GM23338 (cell line): ENCODE measurements at regions not wholly inside any gene's neighbourhood (a gene's known extent, or its start where the extent isn't known, plus 50 kb on each side); places are given as distances from the start of the nearest gene placed in this dataset.

Experiments
- ATAC-seq: fragments of 200-7000 bp; cut with Tn5 transposase; 3 replicates; pipeline ENCODE4 v1.9.1; 2020
- DNase-seq: peaks from one replicate; pipeline ENCODE4 v3.0.0-alpha.2; 2015; ENCODE audit warnings: low spot score
- H2AFZ ChIP-seq: fragments of 200-600 bp; sonication (generic); 2 replicates; pipeline ENCODE4 v1.8.0; 2016; ENCODE audit warnings: antibody characterized with exemption, mild to moderate bottlenecking, moderate library complexity
- H3F3A ChIP-seq: fragments of 200-600 bp; sonication (generic); replicated peaks from 2 replicates; pipeline ENCODE4 v1.8.0; 2017; ENCODE audit warnings: antibody characterized with exemption, mixed run types, low read depth
- H3K27ac ChIP-seq: fragments of 200-600 bp; sonication (generic); 2 replicates; pipeline ENCODE4 v1.6.1; 2016; ENCODE audit warnings: low read depth
- H3K27me3 ChIP-seq: fragments of 200-600 bp; sonication (generic); 2 replicates; pipeline ENCODE4 v1.8.0; 2016; ENCODE audit warnings: mild to moderate bottlenecking, mixed run types, moderate library complexity; ENCODE audit not compliant: insufficient read depth
- H3K36me3 ChIP-seq: fragments of 200-600 bp; sonication (generic); 2 replicates; pipeline ENCODE4 v1.8.0; 2016; ENCODE audit warnings: mild to moderate bottlenecking; ENCODE audit not compliant: insufficient read depth
- H3K4me1 ChIP-seq: fragments of 200-600 bp; sonication (generic); 2 replicates; pipeline ENCODE4 v1.8.0; 2016; ENCODE audit warnings: mild to moderate bottlenecking, moderate library complexity; ENCODE audit not compliant: insufficient read depth
- H3K4me2 ChIP-seq: fragments of 200-600 bp; sonication (generic); 2 replicates; pipeline ENCODE4 v1.7.1; 2017; ENCODE audit warnings: mixed run types
- H3K4me3 ChIP-seq: fragments of 200-600 bp; sonication (generic); 2 replicates; pipeline ENCODE4 v1.6.1; 2016; ENCODE audit warnings: mixed run types
- H3K79me2 ChIP-seq: fragments of 200-600 bp; sonication (generic); replicated peaks from 2 replicates; pipeline ENCODE4 v1.8.0; 2017; ENCODE audit warnings: mild to moderate bottlenecking; ENCODE audit not compliant: insufficient read depth
- H3K9me2 ChIP-seq: fragments of 200-600 bp; sonication (generic); 2 replicates; pipeline ENCODE4 v1.8.0; 2017; ENCODE audit not compliant: insufficient read depth
- H4K20me1 ChIP-seq: fragments of 200-600 bp; sonication (generic); replicated peaks from 2 replicates; pipeline ENCODE4 v1.8.0; 2017; ENCODE audit warnings: mild to moderate bottlenecking; ENCODE audit not compliant: insufficient read depth
- H3K27ac Mint-ChIP-seq: 2 replicates; pipeline ENCODE4 v1.8.0; 2020; ENCODE audit warnings: inconsistent platforms, mild to moderate bottlenecking, moderate library complexity, mixed read lengths
- H3K27me3 Mint-ChIP-seq: 3 replicates; pipeline ENCODE4 v1.8.0; 2022; ENCODE audit warnings: low read depth, mild to moderate bottlenecking, moderate library complexity, mixed read lengths, inconsistent platforms; ENCODE audit not compliant: insufficient read depth, poor library complexity
- H3K36me3 Mint-ChIP-seq: 3 replicates; pipeline ENCODE4 v1.8.0; 2021; ENCODE audit warnings: low read depth, mild to moderate bottlenecking, inconsistent platforms, moderate library complexity, mixed read lengths
- H3K4me1 Mint-ChIP-seq: 3 replicates; pipeline ENCODE4 v1.8.0; 2020; ENCODE audit warnings: mild to moderate bottlenecking, inconsistent platforms, mixed read lengths
- H3K4me3 Mint-ChIP-seq: 3 replicates; pipeline ENCODE4 v1.8.0; 2021; ENCODE audit warnings: moderate library complexity, mild to moderate bottlenecking, inconsistent platforms, mixed read lengths
- H3K9me3 Mint-ChIP-seq: 3 replicates; pipeline ENCODE4 v1.8.0; 2020; ENCODE audit warnings: moderate library complexity, mild to moderate bottlenecking, inconsistent platforms, mixed read lengths
- ETS1 ChIP-seq: IDR thresholded peaks from 2 replicates; pipeline ENCODE4 v1.6.1; 2016; ENCODE audit warnings: antibody characterized with exemption
- EZH2phosphoT487 ChIP-seq: fragments of 200-600 bp; sonication (generic); IDR thresholded peaks from one replicate; pipeline ENCODE4 v1.8.1; 2018; ENCODE audit warnings: antibody characterized with exemption; ENCODE audit not compliant: unreplicated experiment
- JUNB ChIP-seq: IDR thresholded peaks from one replicate; pipeline ENCODE4 v1.6.1; 2016; ENCODE audit warnings: antibody characterized with exemption; ENCODE audit not compliant: unreplicated experiment
- NANOG ChIP-seq: IDR thresholded peaks from 2 replicates; pipeline ENCODE4 v1.6.1; 2016; ENCODE audit warnings: antibody characterized with exemption, borderline replicate concordance
- REST ChIP-seq: IDR thresholded peaks from one replicate; pipeline ENCODE4 v1.6.1; 2018; ENCODE audit warnings: antibody characterized with exemption; ENCODE audit not compliant: unreplicated experiment
- STAT1 ChIP-seq: IDR thresholded peaks from one replicate; pipeline ENCODE4 v1.6.1; 2016; ENCODE audit warnings: antibody characterized with exemption; ENCODE audit not compliant: unreplicated experiment
- ZNF462 ChIP-seq: fragments of 250-450 bp; sonication (Bioruptor Pico); IDR thresholded peaks from 2 replicates; pipeline ENCODE4 v1.5.0; 2020; ENCODE audit warnings: mild to moderate bottlenecking, moderate library complexity
- TF ChIP-seq, protein P1 (sequence below), 2 experiments: fragments of 200-600 bp in 1 of 2; sonication (generic) in 1 of 2; conservative IDR thresholded peaks; 2 replicates each; pipeline versions ENCODE4 v1.5.1 to v1.6.1; 2016 to 2017; ENCODE audit warnings: antibody characterized with exemption in 2 of 2, low read depth in 2 of 2, mild to moderate bottlenecking in 2 of 2, moderate library complexity in 1 of 2

- no peak overlapping the region for H3K27ac ChIP-seq
- H3K36me3 ChIP-seq, result no peaks in the 10 kb centered on the region
- H3K4me1 ChIP-seq, result peaks cover 58% of the 10 kb centered on the region
- H3K4me3 Mint-ChIP-seq, result no peak overlapping the region
- ATAC-seq (peak; percentile 61), DNase-seq (peak; percentile 19)
- H3K36me3 Mint-ChIP-seq, result peaks cover 9% of the 10 kb centered on the region; the same call in 2 of the 3 replicates
- no peak overlapping the region for H2AFZ ChIP-seq
- no peaks in the 10 kb centered on the region for H3K9me2 ChIP-seq
- H3K27me3 ChIP-seq, result no peaks in the 10 kb centered on the region
- H3K27me3 Mint-ChIP-seq, result no peaks in the 10 kb centered on the region
- H3K4me3 ChIP-seq, result no peak overlapping the region
- no peaks in the 10 kb centered on the region for H3F3A ChIP-seq
- H3K4me1 Mint-ChIP-seq, result peaks cover 4% of the 10 kb centered on the region; the same call in 2 of the 3 replicates
- no peak for TF ChIP-seq REST
- TF ChIP-seq NANOG, result no peak
- TF ChIP-seq EZH2phosphoT487, result no peak
- TF ChIP-seq, protein P1, sequence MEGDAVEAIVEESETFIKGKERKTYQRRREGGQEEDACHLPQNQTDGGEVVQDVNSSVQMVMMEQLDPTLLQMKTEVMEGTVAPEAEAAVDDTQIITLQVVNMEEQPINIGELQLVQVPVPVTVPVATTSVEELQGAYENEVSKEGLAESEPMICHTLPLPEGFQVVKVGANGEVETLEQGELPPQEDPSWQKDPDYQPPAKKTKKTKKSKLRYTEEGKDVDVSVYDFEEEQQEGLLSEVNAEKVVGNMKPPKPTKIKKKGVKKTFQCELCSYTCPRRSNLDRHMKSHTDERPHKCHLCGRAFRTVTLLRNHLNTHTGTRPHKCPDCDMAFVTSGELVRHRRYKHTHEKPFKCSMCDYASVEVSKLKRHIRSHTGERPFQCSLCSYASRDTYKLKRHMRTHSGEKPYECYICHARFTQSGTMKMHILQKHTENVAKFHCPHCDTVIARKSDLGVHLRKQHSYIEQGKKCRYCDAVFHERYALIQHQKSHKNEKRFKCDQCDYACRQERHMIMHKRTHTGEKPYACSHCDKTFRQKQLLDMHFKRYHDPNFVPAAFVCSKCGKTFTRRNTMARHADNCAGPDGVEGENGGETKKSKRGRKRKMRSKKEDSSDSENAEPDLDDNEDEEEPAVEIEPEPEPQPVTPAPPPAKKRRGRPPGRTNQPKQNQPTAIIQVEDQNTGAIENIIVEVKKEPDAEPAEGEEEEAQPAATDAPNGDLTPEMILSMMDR (conservative IDR thresholded peaks at IDR 0.05; ENCODE audit: low read depth in 2 of 2), result no peak
- no peak for TF ChIP-seq ETS1
- no peak for TF ChIP-seq JUNB
- TF ChIP-seq ZNF462 (CRISPR knock-in tag), result no peak
- TF ChIP-seq STAT1, result no peak
- H3K9me3 Mint-ChIP-seq, result peaks cover 4% of the 10 kb centered on the region; the same call in 1 of the 3 replicates
- H3K4me2 ChIP-seq, result peak overlapping the region; percentile 12
- H3K27ac Mint-ChIP-seq, result no peak overlapping the region
- no peaks in the 10 kb centered on the region for H4K20me1 ChIP-seq
- no peaks in the 10 kb centered on the region for H3K79me2 ChIP-seq
Measured at GRCh38 chr5:124919747-124920525, 173.5 kb upstream of the ZNF608 start.
